ENCODE measurements at regions not wholly inside any gene's neighbourhood (a gene's known extent, or its start where the extent isn't known, plus 50 kb on each side); places are given as distances from the start of the nearest gene placed in this dataset.

DNA sequence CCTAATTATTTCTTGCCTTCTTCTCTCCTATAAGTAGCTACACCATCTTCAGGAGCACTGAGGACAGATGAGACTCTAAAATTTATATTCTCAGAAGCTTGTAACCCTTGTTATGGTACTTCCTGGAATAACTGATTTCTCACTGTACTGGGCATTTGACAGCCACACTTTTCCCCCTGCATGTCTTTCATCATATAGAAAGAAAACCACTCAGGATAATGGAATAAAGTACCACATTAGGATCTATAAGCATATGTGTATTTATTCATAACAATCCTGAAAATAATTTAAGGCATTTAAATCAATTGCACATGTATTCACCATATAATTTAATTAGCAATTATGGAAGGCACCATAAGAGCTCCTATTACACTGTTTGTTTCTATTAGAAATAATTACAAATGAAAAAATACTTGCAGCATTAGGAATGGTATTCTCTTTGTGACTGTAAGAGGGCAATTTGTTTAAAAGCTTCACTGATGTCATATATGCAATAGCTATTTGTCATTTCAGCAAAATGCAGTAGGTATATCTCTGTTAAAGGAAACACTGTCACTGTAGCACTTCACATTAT lies 216.9 kb upstream of the FSHR start:
- TF ChIP-seq FOXM1 (IDR thresholded peaks at IDR 0.05; ENCODE audit: borderline replicate concordance) (no peak), CTBP1 (IDR thresholded peaks at IDR 0.05; ENCODE audit: borderline replicate concordance) (no peak), ARNT (IDR thresholded peaks at IDR 0.05) (no peak), FOXA1 (IDR thresholded peaks at IDR 0.05) (no peak)
